ENCODE measurements at regions not wholly inside any gene's neighbourhood (a gene's known extent, or its start where the extent isn't known, plus 50 kb on each side); places are given as distances from the start of the nearest gene placed in this dataset.

- H3K4me1 ChIP-seq (ENCODE audit: control insufficient read depth in 4 of 4, insufficient read depth in 4 of 4, low read length in 3 of 4) = no peaks in the 10 kb centered on the region
- H3K9me3 ChIP-seq (ENCODE audit: control insufficient read depth in 4 of 4, low read length in 3 of 4) = no peaks in the 10 kb centered on the region
- H3K9ac ChIP-seq (ENCODE audit: low read depth in 1 of 2, low read length in 2 of 2) = no peak overlapping the region
- 88% methylated on average over 15 of the region's 15 CpGs for WGBS
- TF ChIP-seq, protein P1, sequence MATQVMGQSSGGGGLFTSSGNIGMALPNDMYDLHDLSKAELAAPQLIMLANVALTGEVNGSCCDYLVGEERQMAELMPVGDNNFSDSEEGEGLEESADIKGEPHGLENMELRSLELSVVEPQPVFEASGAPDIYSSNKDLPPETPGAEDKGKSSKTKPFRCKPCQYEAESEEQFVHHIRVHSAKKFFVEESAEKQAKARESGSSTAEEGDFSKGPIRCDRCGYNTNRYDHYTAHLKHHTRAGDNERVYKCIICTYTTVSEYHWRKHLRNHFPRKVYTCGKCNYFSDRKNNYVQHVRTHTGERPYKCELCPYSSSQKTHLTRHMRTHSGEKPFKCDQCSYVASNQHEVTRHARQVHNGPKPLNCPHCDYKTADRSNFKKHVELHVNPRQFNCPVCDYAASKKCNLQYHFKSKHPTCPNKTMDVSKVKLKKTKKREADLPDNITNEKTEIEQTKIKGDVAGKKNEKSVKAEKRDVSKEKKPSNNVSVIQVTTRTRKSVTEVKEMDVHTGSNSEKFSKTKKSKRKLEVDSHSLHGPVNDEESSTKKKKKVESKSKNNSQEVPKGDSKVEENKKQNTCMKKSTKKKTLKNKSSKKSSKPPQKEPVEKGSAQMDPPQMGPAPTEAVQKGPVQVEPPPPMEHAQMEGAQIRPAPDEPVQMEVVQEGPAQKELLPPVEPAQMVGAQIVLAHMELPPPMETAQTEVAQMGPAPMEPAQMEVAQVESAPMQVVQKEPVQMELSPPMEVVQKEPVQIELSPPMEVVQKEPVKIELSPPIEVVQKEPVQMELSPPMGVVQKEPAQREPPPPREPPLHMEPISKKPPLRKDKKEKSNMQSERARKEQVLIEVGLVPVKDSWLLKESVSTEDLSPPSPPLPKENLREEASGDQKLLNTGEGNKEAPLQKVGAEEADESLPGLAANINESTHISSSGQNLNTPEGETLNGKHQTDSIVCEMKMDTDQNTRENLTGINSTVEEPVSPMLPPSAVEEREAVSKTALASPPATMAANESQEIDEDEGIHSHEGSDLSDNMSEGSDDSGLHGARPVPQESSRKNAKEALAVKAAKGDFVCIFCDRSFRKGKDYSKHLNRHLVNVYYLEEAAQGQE (IDR thresholded peaks at IDR 0.05) = no peak
- TF ChIP-seq, protein P2, sequence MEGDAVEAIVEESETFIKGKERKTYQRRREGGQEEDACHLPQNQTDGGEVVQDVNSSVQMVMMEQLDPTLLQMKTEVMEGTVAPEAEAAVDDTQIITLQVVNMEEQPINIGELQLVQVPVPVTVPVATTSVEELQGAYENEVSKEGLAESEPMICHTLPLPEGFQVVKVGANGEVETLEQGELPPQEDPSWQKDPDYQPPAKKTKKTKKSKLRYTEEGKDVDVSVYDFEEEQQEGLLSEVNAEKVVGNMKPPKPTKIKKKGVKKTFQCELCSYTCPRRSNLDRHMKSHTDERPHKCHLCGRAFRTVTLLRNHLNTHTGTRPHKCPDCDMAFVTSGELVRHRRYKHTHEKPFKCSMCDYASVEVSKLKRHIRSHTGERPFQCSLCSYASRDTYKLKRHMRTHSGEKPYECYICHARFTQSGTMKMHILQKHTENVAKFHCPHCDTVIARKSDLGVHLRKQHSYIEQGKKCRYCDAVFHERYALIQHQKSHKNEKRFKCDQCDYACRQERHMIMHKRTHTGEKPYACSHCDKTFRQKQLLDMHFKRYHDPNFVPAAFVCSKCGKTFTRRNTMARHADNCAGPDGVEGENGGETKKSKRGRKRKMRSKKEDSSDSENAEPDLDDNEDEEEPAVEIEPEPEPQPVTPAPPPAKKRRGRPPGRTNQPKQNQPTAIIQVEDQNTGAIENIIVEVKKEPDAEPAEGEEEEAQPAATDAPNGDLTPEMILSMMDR (IDR thresholded peaks at IDR 0.05; ENCODE audit: low read depth, low read length, missing input control) = no peak
- no peak for TF ChIP-seq MAX (IDR thresholded peaks at IDR 0.05)
- H3K4me3 ChIP-seq (ENCODE audit: low read depth in 1 of 3, low read length in 3 of 3) = no peak overlapping the region
- no peaks in the 10 kb centered on the region for H3K27me3 ChIP-seq (ENCODE audit: control insufficient read depth in 4 of 4, insufficient read depth in 4 of 4, low read length in 3 of 4)
- DNase-seq (ENCODE audit: low spot score) = no peak
- no peaks in the 10 kb centered on the region for H3K36me3 ChIP-seq (ENCODE audit: control insufficient read depth in 4 of 4, insufficient read depth in 3 of 4, low read depth in 1 of 4, low read length in 3 of 4)
- H3K27ac ChIP-seq (ENCODE audit: low read depth in 1 of 2, low read length in 2 of 2) = no peak overlapping the region
These were observed 67.2 kb upstream of the TNFRSF21 start for GRCh38 chr6:47376930-47377329.

- no peak overlapping the region for H3K27ac ChIP-seq (ENCODE audit: low read depth in 1 of 2, low read length in 2 of 2)
- H3K27me3 ChIP-seq (ENCODE audit: control insufficient read depth in 4 of 4, insufficient read depth in 4 of 4, low read length in 3 of 4) = no peaks in the 10 kb centered on the region
- H3K9me3 ChIP-seq (ENCODE audit: control insufficient read depth in 4 of 4, low read length in 3 of 4) = no peaks in the 10 kb centered on the region
- DNase-seq (ENCODE audit: low spot score) = no peak
- WGBS = 82% methylated on average over 2 of the region's 2 CpGs
- no peaks in the 10 kb centered on the region for H3K4me1 ChIP-seq (ENCODE audit: control insufficient read depth in 4 of 4, insufficient read depth in 4 of 4, low read length in 3 of 4)
- TF ChIP-seq, protein P2 (IDR thresholded peaks at IDR 0.05; ENCODE audit: low read depth, low read length, missing input control) = no peak
- no peak for TF ChIP-seq RAD21 (IDR thresholded peaks at IDR 0.05)
- no peak for TF ChIP-seq NR2F2 (IDR thresholded peaks at IDR 0.05)
- no peak for TF ChIP-seq ATF3 (IDR thresholded peaks at IDR 0.05)
- TF ChIP-seq, protein P3, sequence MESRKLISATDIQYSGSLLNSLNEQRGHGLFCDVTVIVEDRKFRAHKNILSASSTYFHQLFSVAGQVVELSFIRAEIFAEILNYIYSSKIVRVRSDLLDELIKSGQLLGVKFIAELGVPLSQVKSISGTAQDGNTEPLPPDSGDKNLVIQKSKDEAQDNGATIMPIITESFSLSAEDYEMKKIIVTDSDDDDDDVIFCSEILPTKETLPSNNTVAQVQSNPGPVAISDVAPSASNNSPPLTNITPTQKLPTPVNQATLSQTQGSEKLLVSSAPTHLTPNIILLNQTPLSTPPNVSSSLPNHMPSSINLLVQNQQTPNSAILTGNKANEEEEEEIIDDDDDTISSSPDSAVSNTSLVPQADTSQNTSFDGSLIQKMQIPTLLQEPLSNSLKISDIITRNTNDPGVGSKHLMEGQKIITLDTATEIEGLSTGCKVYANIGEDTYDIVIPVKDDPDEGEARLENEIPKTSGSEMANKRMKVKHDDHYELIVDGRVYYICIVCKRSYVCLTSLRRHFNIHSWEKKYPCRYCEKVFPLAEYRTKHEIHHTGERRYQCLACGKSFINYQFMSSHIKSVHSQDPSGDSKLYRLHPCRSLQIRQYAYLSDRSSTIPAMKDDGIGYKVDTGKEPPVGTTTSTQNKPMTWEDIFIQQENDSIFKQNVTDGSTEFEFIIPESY (IDR thresholded peaks at IDR 0.05) = no peak
- TF ChIP-seq FOXA1 (IDR thresholded peaks at IDR 0.05) = no peak
- no peak for TF ChIP-seq MAX (IDR thresholded peaks at IDR 0.05)
- no peak for TF ChIP-seq SP1 (IDR thresholded peaks at IDR 0.05)
- no peak for TF ChIP-seq EGR1 (IDR thresholded peaks at IDR 0.05; ENCODE audit: low read depth in 2 of 2)
- TF ChIP-seq FOXA2 (IDR thresholded peaks at IDR 0.05) = no peak
- TF ChIP-seq HNF4A (conservative IDR thresholded peaks at IDR 0.05) = no peak
- no peak for TF ChIP-seq TAF1 (conservative IDR thresholded peaks at IDR 0.05)
- TF ChIP-seq RXRA (IDR thresholded peaks at IDR 0.05) = no peak
- H3K36me3 ChIP-seq (ENCODE audit: control insufficient read depth in 4 of 4, insufficient read depth in 3 of 4, low read depth in 1 of 4, low read length in 3 of 4) = no peaks in the 10 kb centered on the region
- H3K9ac ChIP-seq (ENCODE audit: low read depth in 1 of 2, low read length in 2 of 2) = no peak overlapping the region
- H3K4me3 ChIP-seq (ENCODE audit: low read depth in 1 of 3, low read length in 3 of 3) = no peak overlapping the region
These were observed 68.3 kb upstream of the TNFRSF21 start for GRCh38 chr6:47377971-47378370.
